ENCODE measurements at regions not wholly inside any gene's neighbourhood (a gene's known extent, or its start where the extent isn't known, plus 50 kb on each side); places are given as distances from the start of the nearest gene placed in this dataset.
"Not testable (repeated sequence)": the region's sequence is repeated elsewhere in the genome, so short reads cannot be mapped to it uniquely, and the experiment has no call there.

GRCh38 chr11:123351375-123351774 lies 78.7 kb upstream of the GRAMD1B start:
- DNase-seq (ENCODE audit: low spot score) (no peak), ATAC-seq (no peak)
- intact Hi-C loops (cut with DNase I), result no loop called here

GRCh38 chr11:123349382-123349781 lies 80.7 kb upstream of the GRAMD1B start:
- ATAC-seq (no peak), DNase-seq (ENCODE audit: low spot score) (no peak)
- intact Hi-C loops (cut with DNase I), result no loop called here

GRCh38 chr11:123344790-123345357 lies 85.2 kb upstream of the GRAMD1B start:
- no peak for ATAC-seq
- no peak for DNase-seq (ENCODE audit: low spot score)
- intact Hi-C loops (cut with DNase I), result no loop called here

- ATAC-seq; DNase-seq (ENCODE audit: low spot score); intact Hi-C loops (cut with DNase I): not testable (repeated sequence)
Measured at GRCh38 chr11:123344188-123344587, 85.9 kb upstream of the GRAMD1B start.

- intact Hi-C loops (cut with DNase I), result no loop called here
- DNase-seq (ENCODE audit: low spot score) (no peak), ATAC-seq (no peak)
Measured at GRCh38 chr11:123338997-123339752, 90.9 kb upstream of the GRAMD1B start.

- ATAC-seq, result no peak
- no peak for DNase-seq (ENCODE audit: low spot score)
- intact Hi-C loops (cut with DNase I), result no loop called here
Measured at GRCh38 chr11:123338266-123338800, 91.7 kb upstream of the GRAMD1B start.

GRCh38 chr11:123334925-123335324 lies 95.1 kb upstream of the GRAMD1B start:
- no peak for DNase-seq (ENCODE audit: low spot score)
- no peak for ATAC-seq
- intact Hi-C loops (cut with DNase I), result no loop called here

- intact Hi-C loops (cut with DNase I); ATAC-seq; DNase-seq (ENCODE audit: low spot score): not testable (repeated sequence)
Measured at GRCh38 chr11:123332577-123332976, 97.5 kb upstream of the GRAMD1B start.

- intact Hi-C loops (cut with DNase I), result no loop called here
- DNase-seq (ENCODE audit: low spot score), result no peak
- no peak for ATAC-seq
Measured at GRCh38 chr11:123330948-123331347, 99.1 kb upstream of the GRAMD1B start.

GRCh38 chr11:123330471-123330870 lies 99.6 kb upstream of the GRAMD1B start:
- DNase-seq (ENCODE audit: low spot score) (no peak), ATAC-seq (no peak)
- intact Hi-C loops (cut with DNase I), result no loop called here

GRCh38 chr11:123330071-123330470 lies 100.0 kb upstream of the GRAMD1B start:
- intact Hi-C loops (cut with DNase I), result no loop called here
- ATAC-seq, result no peak
- no peak for DNase-seq (ENCODE audit: low spot score)

GRCh38 chr11:123328281-123328867 lies 101.7 kb upstream of the GRAMD1B start:
- DNase-seq (ENCODE audit: low spot score), result no peak
- intact Hi-C loops (cut with DNase I), result no loop called here
- no peak for ATAC-seq

- no peak for DNase-seq (ENCODE audit: low spot score)
- intact Hi-C loops (cut with DNase I), result no loop called here
- no peak for ATAC-seq
Measured at GRCh38 chr11:123325533-123325932, 104.5 kb upstream of the GRAMD1B start.

GRCh38 chr11:123323568-123323967 lies 106.5 kb upstream of the GRAMD1B start:
- DNase-seq (ENCODE audit: low spot score) (no peak), ATAC-seq (no peak)
- intact Hi-C loops (cut with DNase I), result no loop called here

GRCh38 chr11:123321636-123322035 lies 108.4 kb upstream of the GRAMD1B start:
- DNase-seq (ENCODE audit: low spot score) (no peak), ATAC-seq (no peak)
- intact Hi-C loops (cut with DNase I), result no loop called here

- ATAC-seq (no peak), DNase-seq (ENCODE audit: low spot score) (no peak)
- intact Hi-C loops (cut with DNase I), result no loop called here
Measured at GRCh38 chr11:123318623-123319022, 111.4 kb upstream of the GRAMD1B start.

GRCh38 chr11:123318132-123318531 lies 111.9 kb upstream of the GRAMD1B start:
- DNase-seq (ENCODE audit: low spot score); intact Hi-C loops (cut with DNase I); ATAC-seq: not testable (repeated sequence)

GRCh38 chr11:123316003-123316402 lies 114.1 kb upstream of the GRAMD1B start:
- ATAC-seq, result no peak
- intact Hi-C loops (cut with DNase I), result no loop called here
- no peak for DNase-seq (ENCODE audit: low spot score)

GRCh38 chr11:123314972-123315371 lies 115.1 kb upstream of the GRAMD1B start:
- DNase-seq (ENCODE audit: low spot score) (no peak), ATAC-seq (no peak)
- intact Hi-C loops (cut with DNase I), result no loop called here

GRCh38 chr11:123313262-123313661 lies 116.8 kb upstream of the GRAMD1B start:
- DNase-seq (ENCODE audit: low spot score) (no peak), ATAC-seq (peak; percentile 48)
- intact Hi-C loops (cut with DNase I), result no loop called here

All from sciatic nerve (tissue), 2 donors.